HPDE6-E6E7 (cell line): ENCODE measurements at regions not wholly inside any gene's neighbourhood (a gene's known extent, or its start where the extent isn't known, plus 50 kb on each side); places are given as distances from the start of the nearest gene placed in this dataset.

Experiments
- DNase-seq: peaks from one replicate; pipeline ENCODE4 v3.0.0; 2011; ENCODE audit warnings: missing footprints; ENCODE audit errors: extremely low spot score

- no peak for DNase-seq
These were observed 258.9 kb downstream of the TAF11L14 start for GRCh38 chr5:17893026-17893635.

GRCh38 chr5:17895288-17896033 is 261.2 kb downstream of the TAF11L14 start:
- no peak for DNase-seq

GRCh38 chr5:17896605-17897004 is 262.3 kb downstream of the TAF11L14 start:
- no peak for DNase-seq

GRCh38 chr5:17897776-17898175 is 263.5 kb downstream of the TAF11L14 start:
- no peak for DNase-seq

- no peak for DNase-seq
These were observed 264.5 kb downstream of the TAF11L14 start for GRCh38 chr5:17898766-17899165.

- DNase-seq, result no peak
These were observed 272.8 kb downstream of the TAF11L14 start for GRCh38 chr5:17907094-17907493.

GRCh38 chr5:17910318-17910717 is 276.1 kb downstream of the TAF11L14 start:
- DNase-seq, result peak; percentile 26

- DNase-seq, result no peak
These were observed 278.5 kb downstream of the TAF11L14 start for GRCh38 chr5:17912794-17913193.

- no peak for DNase-seq
These were observed 282.2 kb downstream of the TAF11L14 start for GRCh38 chr5:17916446-17916845.

- DNase-seq, result no peak
These were observed 283.2 kb downstream of the TAF11L14 start for GRCh38 chr5:17917465-17917864.

- no peak for DNase-seq
These were observed 284.3 kb downstream of the TAF11L14 start for GRCh38 chr5:17918373-17919104.

- DNase-seq, result no peak
These were observed 291.0 kb downstream of the TAF11L14 start for GRCh38 chr5:17925276-17925675.

GRCh38 chr5:17928581-17928981 is 294.3 kb downstream of the TAF11L14 start:
- DNase-seq, result no peak

GRCh38 chr5:17929171-17929570 is 294.9 kb downstream of the TAF11L14 start:
- DNase-seq, result no peak

- no peak for DNase-seq
These were observed 296.1 kb downstream of the TAF11L14 start for GRCh38 chr5:17930346-17930745.

GRCh38 chr5:17944046-17944445 is 309.8 kb downstream of the TAF11L14 start:
- no peak for DNase-seq

GRCh38 chr5:17947029-17947428 is 312.8 kb downstream of the TAF11L14 start:
- no peak for DNase-seq

- peak; percentile 69 for DNase-seq
These were observed 317.3 kb downstream of the TAF11L14 start for GRCh38 chr5:17951392-17952169.

GRCh38 chr5:17952231-17952630 is 318.0 kb downstream of the TAF11L14 start:
- no peak for DNase-seq

GRCh38 chr5:17964067-17964466 is 329.8 kb downstream of the TAF11L14 start:
- DNase-seq, result no peak

GRCh38 chr5:17966640-17967402 is 332.6 kb downstream of the TAF11L14 start:
- DNase-seq, result peak; percentile 13
